ENCODE measurements at regions not wholly inside any gene's neighbourhood (a gene's known extent, or its start where the extent isn't known, plus 50 kb on each side); places are given as distances from the start of the nearest gene placed in this dataset.
"Not testable (repeated sequence)": the region's sequence is repeated elsewhere in the genome, so short reads cannot be mapped to it uniquely, and the experiment has no call there.

GRCh38 chr4:151535366-151535765 is 126.4 kb downstream of the FHIP1A start:
- H3K27me3 ChIP-seq = no peaks in the 10 kb centered on the region
- no peak overlapping the region for H3K9ac ChIP-seq
- H3K4me1 ChIP-seq = peaks cover 9% of the 10 kb centered on the region
- no peaks in the 10 kb centered on the region for H4K20me1 ChIP-seq
- no peaks in the 10 kb centered on the region for H3K9me3 ChIP-seq
- no peak for TF ChIP-seq Cebpa-rat (IDR thresholded peaks at IDR 0.05)
- H3K4me3 ChIP-seq = no peak overlapping the region
- H3K4me2 ChIP-seq = no peak overlapping the region
- no peaks in the 10 kb centered on the region for H3K36me3 ChIP-seq
- no peak overlapping the region for H3K27ac ChIP-seq

DNA sequence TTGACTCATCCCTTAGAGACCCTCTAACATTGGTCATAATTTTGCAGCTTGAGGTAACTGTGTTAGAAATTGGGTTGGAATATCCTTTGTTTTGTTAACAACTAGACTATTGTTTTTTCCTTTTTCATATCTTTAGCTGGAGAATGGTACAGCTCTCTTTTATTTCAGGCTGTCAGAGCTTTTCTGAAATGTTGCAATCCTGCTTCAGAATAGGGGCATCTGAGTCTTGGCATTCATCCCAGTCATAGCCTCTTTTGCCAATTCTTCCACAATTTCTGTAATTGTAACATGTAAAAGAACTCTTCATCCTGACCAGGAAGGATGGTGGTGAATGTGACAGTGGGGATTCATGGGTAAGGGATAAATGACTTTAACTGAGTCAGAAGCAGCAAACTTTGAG is 128.7 kb downstream of the FHIP1A start:
- H4K20me1 ChIP-seq = no peaks in the 10 kb centered on the region
- no peaks in the 10 kb centered on the region for H3K36me3 ChIP-seq
- H3K27me3 ChIP-seq = no peaks in the 10 kb centered on the region
- no peaks in the 10 kb centered on the region for H3K9me3 ChIP-seq
- no peak for TF ChIP-seq Cebpa-rat (IDR thresholded peaks at IDR 0.05)
- H3K4me2 ChIP-seq = no peak overlapping the region
- H3K4me1 ChIP-seq = peaks cover 9% of the 10 kb centered on the region
- no peak overlapping the region for H3K9ac ChIP-seq
- no peak overlapping the region for H3K27ac ChIP-seq
- no peak overlapping the region for H3K4me3 ChIP-seq

DNA sequence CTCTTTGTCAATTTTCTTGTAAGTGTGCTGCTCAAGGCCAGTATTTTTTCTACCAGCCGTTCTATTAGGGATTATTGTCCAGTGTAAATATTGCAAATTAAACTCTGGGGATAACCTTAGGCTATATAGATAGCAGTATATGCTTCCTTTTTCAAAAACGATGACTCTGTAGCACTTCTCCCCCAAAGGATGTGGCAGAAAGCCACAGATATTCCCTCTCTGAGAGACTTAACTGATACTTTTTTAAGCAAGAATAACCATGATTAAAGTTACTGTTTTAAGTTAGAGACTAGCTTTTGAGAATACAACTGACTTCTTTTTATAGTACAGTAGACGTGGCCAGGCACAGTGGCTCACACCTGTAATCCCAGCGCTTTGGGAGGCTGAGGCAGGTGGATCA is 130.0 kb downstream of the FHIP1A start:
- H3K4me1 ChIP-seq = peaks cover 9% of the 10 kb centered on the region
- no peak overlapping the region for H3K4me3 ChIP-seq
- TF ChIP-seq Cebpa-rat (IDR thresholded peaks at IDR 0.05) = no peak
- no peaks in the 10 kb centered on the region for H3K27me3 ChIP-seq
- H3K27ac ChIP-seq = no peak overlapping the region
- no peaks in the 10 kb centered on the region for H4K20me1 ChIP-seq
- H3K4me2 ChIP-seq = peak overlapping the region; percentile 18; the same call in 1 of the 2 replicates
- H3K9ac ChIP-seq = no peak overlapping the region
- H3K9me3 ChIP-seq = no peaks in the 10 kb centered on the region
- no peaks in the 10 kb centered on the region for H3K36me3 ChIP-seq

DNA sequence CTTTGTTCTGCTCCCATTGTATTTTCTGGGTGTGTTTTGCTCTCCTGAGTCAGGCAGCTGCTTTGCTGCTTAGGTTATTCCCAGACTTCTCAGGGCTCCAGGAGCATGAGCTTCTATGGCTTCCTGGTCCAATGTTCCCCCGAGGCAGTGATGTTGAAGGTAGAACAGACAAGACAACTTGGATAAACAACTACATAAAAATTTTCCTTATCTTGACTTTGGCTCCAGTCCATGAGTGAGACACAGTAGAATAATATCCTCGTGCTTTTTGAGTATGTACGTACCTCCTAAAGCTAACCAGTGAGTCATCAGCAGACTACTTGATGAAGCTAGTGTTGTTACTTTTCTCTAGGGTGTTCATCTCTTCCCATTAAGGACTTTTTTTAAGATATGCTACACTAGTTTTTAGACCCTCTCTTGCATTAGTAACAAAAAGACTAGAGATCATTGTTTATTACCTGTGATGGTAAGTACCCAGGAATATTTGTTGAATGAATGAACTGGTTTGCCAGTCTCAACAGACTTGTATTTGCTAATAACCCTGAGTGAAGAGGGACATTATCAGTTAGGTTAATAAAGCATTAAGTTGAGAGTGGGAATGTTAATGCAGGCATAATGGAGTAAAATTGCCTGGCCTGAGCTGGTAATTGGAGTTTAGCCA is 131.9 kb downstream of the FHIP1A start:
- Histone ChIP-seq H3K9ac (no peak overlapping the region), H3K4me2 (no peak overlapping the region), H4K20me1 (no peaks in the 10 kb centered on the region), H3K4me3 (no peak overlapping the region), H3K4me1 (peaks cover 9% of the 10 kb centered on the region), H3K27ac (no peak overlapping the region), H3K27me3 (no peaks in the 10 kb centered on the region), H3K36me3 (no peaks in the 10 kb centered on the region), H3K9me3 (no peaks in the 10 kb centered on the region)
- TF ChIP-seq Cebpa-rat (IDR thresholded peaks at IDR 0.05) = no peak

DNA sequence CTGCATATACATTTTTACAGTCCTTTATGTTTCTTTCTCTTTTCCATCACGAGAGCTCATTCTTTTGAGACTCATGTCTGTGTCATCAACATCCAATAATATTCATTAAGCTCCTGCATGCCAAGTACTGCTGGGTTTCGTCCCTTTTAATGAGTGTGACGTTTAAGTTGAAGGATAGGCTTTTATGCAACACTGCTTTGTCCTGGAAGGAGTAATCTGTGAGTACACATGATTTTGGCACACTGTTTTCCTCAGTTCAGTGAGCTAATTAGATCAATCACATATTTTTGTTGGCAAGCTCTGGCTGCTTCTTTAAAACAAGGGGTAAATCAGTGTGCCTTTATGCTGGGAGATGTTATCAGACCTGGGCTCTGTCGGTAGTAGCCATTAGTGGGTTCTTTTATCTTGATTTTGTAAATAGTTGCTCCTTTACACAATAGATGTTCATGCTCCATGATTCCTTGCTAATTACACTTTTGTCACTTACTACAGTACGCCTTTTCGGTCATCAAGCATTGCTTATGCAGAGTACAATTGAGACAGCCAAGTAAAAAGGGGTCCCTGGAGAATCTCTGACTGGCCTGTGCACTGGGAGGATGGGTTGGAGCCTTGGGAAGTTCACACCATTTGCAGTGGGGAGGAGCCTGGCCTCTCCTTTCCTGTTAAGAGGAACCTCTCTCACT is 132.6 kb downstream of the FHIP1A start:
- Histone ChIP-seq H3K27ac (no peak overlapping the region), H3K36me3 (no peaks in the 10 kb centered on the region), H3K27me3 (no peaks in the 10 kb centered on the region), H3K4me1 (peaks cover 9% of the 10 kb centered on the region), H4K20me1 (no peaks in the 10 kb centered on the region), H3K4me2 (no peak overlapping the region), H3K9ac (no peak overlapping the region), H3K9me3 (no peaks in the 10 kb centered on the region), H3K4me3 (no peak overlapping the region)
- TF ChIP-seq Cebpa-rat (IDR thresholded peaks at IDR 0.05) = no peak

- TF ChIP-seq Cebpa-rat (IDR thresholded peaks at IDR 0.05) = no peak
- no peak overlapping the region for H3K4me2 ChIP-seq
- H3K9me3 ChIP-seq = peaks cover 28% of the 10 kb centered on the region
- no peaks in the 10 kb centered on the region for H3K36me3 ChIP-seq
- no peak overlapping the region for H3K9ac ChIP-seq
- no peaks in the 10 kb centered on the region for H3K27me3 ChIP-seq
- no peak overlapping the region for H3K4me3 ChIP-seq
- no peaks in the 10 kb centered on the region for H4K20me1 ChIP-seq
- no peaks in the 10 kb centered on the region for H3K4me1 ChIP-seq
- H3K27ac ChIP-seq = no peak overlapping the region
These were observed 139.7 kb downstream of the FHIP1A start for GRCh38 chr4:151548708-151549107.

GRCh38 chr4:151549378-151549777 is 140.4 kb downstream of the FHIP1A start:
- not testable (repeated sequence) for H3K36me3 ChIP-seq, H3K4me2 ChIP-seq, H3K9ac ChIP-seq, H4K20me1 ChIP-seq, H3K4me3 ChIP-seq, H3K4me1 ChIP-seq, H3K27ac ChIP-seq, H3K27me3 ChIP-seq
- H3K9me3 ChIP-seq = peaks cover 28% of the 10 kb centered on the region

DNA sequence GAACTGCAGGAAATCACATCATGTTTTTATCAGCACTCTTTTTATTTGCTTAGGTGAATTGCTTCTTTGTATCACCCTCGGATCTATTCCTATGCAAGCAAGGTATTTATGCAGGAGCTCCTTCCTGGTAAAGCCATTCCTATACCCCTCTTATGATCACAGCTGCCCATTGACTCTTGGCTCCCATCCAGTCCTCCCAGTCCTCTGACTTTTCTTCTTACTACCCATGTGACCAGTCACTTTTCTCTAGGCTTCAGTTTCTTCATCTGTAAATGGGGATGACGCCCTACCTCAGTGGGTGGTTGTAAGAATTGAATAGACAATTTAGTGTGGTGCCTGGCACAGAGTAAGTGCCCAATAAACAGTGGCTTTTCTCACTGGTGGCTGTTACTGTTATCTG is 144.9 kb downstream of the FHIP1A start:
- TF ChIP-seq Cebpa-rat (IDR thresholded peaks at IDR 0.05) = no peak
- no peak overlapping the region for H3K9ac ChIP-seq
- no peaks in the 10 kb centered on the region for H4K20me1 ChIP-seq
- H3K4me2 ChIP-seq = no peak overlapping the region
- no peaks in the 10 kb centered on the region for H3K36me3 ChIP-seq
- H3K4me1 ChIP-seq = peaks cover 9% of the 10 kb centered on the region
- H3K4me3 ChIP-seq = no peak overlapping the region
- peaks cover 9% of the 10 kb centered on the region for H3K9me3 ChIP-seq
- no peak overlapping the region for H3K27ac ChIP-seq
- no peaks in the 10 kb centered on the region for H3K27me3 ChIP-seq

DNA sequence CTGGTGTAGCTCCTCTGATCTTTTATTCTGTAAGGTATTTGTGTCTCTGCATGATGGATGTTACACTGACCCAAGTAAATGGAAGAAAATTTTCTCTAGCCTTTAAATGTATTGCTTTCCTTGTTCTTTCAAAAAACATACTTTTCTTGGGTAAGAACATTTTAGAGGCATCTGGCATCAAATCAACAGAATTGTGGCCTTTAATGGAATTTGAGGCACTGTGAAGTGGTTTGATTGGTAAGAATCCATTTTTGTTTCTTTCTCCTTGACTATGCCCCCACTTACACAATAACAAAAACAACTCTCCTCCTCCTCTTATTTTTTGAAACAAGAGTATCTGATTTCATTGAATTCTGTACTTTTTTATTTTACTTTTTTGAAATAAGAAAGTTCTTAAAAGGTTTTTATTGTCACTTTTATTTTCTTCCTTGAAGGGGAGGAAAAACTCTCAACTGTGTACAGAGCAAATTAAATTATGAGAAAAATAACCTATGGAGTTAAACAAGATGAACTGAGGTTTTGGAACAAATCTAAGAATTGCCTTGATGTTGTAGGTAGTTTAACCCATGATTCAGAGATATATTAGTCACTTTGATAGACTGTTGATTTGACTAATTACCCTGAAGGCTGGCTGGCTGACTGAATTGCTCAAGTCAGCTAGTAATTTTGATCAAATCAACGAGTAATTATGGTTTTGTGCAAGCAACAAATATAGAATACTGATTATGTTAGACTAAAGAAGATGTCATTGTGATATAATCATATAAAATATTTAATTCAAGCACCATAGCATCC is 146.4 kb downstream of the FHIP1A start:
- peak overlapping the region; percentile 32; the same call in 1 of the 2 replicates for H3K4me2 ChIP-seq
- H3K4me3 ChIP-seq = no peak overlapping the region
- no peak for TF ChIP-seq Cebpa-rat (IDR thresholded peaks at IDR 0.05)
- no peaks in the 10 kb centered on the region for H3K27me3 ChIP-seq
- H3K4me1 ChIP-seq = peaks cover 9% of the 10 kb centered on the region
- no peaks in the 10 kb centered on the region for H4K20me1 ChIP-seq
- H3K9ac ChIP-seq = no peak overlapping the region
- no peaks in the 10 kb centered on the region for H3K9me3 ChIP-seq
- no peak overlapping the region for H3K27ac ChIP-seq
- no peaks in the 10 kb centered on the region for H3K36me3 ChIP-seq

DNA sequence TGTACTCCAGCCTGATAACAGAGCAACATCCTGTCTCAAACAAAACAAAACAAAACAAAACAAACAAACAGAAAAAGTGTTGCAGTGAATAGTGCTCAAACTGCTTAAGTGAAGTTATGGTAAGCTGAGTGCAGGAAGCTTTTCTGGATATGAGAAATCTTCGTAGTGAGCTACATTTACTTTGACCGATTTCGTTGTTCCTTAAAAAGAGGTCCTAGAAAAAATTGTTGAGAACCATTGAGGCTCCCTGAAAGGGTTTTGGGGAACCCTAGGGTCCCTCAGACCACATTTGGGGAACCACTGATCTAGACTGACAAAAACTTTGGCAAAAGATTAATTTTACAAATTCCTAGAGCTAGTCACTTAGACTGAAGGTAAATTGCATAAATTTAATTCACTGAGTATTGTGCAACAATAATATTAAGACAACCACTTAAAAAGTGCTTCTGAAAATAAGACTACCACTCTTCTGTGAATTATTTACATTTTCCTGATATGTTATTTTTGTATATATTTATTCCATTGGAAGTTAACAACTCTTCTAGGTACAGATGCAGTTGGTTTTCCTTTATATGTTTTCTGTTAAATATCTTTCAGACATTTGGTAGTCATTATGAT is 149.6 kb downstream of the FHIP1A start:
- Histone ChIP-seq H3K27me3 (no peaks in the 10 kb centered on the region), H3K27ac (no peak overlapping the region), H3K4me2 (no peak overlapping the region), H3K36me3 (no peaks in the 10 kb centered on the region), H3K4me1 (peaks cover 9% of the 10 kb centered on the region), H3K4me3 (no peak overlapping the region), H4K20me1 (no peaks in the 10 kb centered on the region), H3K9ac (no peak overlapping the region), H3K9me3 (no peaks in the 10 kb centered on the region)
- no peak for TF ChIP-seq Cebpa-rat (IDR thresholded peaks at IDR 0.05)
